Fibroblast of gingiva (primary cell): ENCODE measurements at regions not wholly inside any gene's neighbourhood (a gene's known extent, or its start where the extent isn't known, plus 50 kb on each side); places are given as distances from the start of the nearest gene placed in this dataset.

Source experiments
- DNase-seq: peaks from one replicate; pipeline ENCODE4 v3.0.0-alpha.2; 2011; ENCODE audit warnings: low read depth

- DNase-seq: no peak
Measured at GRCh38 chr11:128219731-128220120, 367.6 kb downstream of the ETS1 start.

GRCh38 chr11:128216198-128216597 lies 371.2 kb downstream of the ETS1 start:
- DNase-seq: no peak

DNA sequence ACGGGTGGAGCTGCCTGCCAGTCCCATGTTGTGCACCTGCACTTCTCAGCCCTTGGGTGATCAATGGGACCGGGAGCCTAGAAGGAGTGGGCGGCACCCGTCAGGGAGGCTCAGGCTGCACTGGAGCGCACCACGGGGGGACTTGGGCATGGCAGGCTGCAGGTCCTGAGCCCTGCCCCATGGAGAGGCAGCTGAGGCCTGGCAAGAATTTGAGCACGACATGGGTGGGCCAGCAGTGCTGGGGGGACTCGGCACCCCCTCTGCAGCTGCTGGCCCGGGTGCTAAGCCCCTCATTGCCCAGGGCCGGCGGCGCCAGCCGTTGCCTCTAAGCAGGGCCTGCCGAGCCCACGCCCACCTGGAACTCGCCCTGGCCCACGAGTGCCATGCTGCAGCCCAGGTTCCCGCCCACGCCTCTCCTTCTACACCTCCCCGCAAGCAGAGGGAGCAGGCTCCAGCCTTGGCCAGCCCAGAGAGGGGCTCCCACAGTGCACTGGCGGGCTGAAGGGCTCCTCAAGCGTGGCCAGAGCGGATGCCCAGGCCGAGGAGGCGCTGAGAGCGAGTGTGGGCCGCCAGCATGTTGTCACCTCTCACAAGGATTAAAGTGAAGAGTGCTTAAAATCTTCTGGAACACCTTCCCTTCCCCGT lies 372.0 kb downstream of the ETS1 start:
- DNase-seq: no peak

- no peak for DNase-seq
Measured at GRCh38 chr11:128214263-128214662, 373.1 kb downstream of the ETS1 start.

DNA sequence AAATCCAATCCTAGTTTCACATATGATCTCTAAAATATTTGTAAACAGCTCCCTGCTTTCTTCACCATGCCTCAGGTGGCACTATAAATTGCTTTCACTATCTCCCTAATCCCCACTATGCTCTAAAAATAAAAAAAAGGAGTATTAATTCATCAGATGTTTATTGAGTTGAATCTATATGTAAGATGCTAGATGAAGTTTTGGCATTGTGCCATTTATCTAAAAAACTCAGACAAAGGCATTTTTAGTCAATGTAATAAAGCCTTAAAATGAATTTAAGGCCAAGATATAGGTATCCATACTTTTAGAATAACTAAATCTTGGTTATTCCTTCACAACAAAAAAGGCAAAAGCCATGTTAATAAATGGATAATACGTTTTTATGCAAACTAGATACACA lies 373.9 kb downstream of the ETS1 start:
- no peak for DNase-seq

- no peak for DNase-seq
Measured at GRCh38 chr11:128212324-128212723, 375.0 kb downstream of the ETS1 start.

GRCh38 chr11:128210148-128210940 lies 377.0 kb downstream of the ETS1 start:
- peak; percentile 94 for DNase-seq

GRCh38 chr11:128209138-128209435 lies 378.3 kb downstream of the ETS1 start:
- DNase-seq: no peak

GRCh38 chr11:128208329-128209137 lies 378.8 kb downstream of the ETS1 start:
- DNase-seq: peak; percentile 95

GRCh38 chr11:128207861-128208321 lies 379.5 kb downstream of the ETS1 start:
- DNase-seq: peak; percentile 99

GRCh38 chr11:128206461-128206860 lies 380.9 kb downstream of the ETS1 start:
- no peak for DNase-seq

DNA sequence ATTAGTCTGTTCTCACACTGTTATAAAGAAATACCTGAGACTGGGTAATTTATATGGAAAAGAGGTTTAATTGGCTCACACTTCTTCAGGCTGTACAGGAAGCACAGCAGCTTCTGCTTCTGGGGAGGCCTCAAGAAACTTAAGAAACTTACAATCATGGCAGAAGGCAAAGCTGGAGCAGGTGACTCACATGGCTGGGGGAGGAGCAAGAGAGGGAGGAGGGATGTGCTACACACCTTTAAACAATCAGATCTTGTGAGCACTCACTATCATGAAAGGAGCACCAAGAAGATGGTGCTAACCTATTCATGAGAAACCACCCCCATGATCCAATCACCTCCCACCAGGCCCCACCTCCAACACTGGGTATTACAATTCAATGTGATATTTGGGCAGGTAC lies 381.6 kb downstream of the ETS1 start:
- no peak for DNase-seq

DNA sequence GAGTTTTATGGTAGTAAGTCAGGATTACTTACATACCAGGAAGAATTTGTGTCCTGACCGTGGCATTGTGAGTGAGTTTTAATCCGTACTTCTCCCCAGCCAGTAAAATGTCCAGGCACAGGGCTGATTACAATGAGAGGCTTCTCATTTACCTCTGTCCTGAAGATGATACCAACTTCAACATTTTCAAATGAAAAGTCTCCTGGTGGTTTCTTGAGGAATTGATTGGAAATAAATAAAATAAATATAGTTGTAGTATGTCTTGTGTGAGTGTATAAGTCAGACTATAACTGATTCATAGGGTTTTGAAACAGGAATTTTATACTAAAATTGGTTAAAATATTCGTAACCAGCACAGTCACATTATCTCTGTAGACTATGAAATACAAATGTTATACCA lies 382.5 kb downstream of the ETS1 start:
- no peak for DNase-seq

GRCh38 chr11:128201801-128202200 lies 385.6 kb downstream of the ETS1 start:
- no peak for DNase-seq

DNA sequence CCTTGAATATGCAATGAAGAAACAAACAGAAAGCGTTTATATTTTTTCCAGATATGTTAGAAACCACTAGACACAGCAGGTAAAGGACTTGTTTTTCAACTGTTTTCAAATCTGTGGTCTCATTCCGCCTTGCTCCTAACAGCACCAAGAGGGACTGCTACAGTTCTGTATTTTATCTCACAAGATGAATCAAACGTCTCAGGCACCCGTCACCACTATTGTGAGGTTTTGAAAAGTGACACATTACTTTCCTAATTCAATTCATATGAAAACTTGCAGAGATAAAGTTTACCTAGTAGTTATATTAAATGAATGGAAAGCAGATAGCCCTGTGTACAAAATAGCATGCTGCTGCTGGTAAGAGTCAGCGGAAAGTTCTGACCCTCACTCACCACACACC lies 386.3 kb downstream of the ETS1 start:
- DNase-seq: no peak

- DNase-seq: no peak
Measured at GRCh38 chr11:128200467-128200866, 386.9 kb downstream of the ETS1 start.

DNA sequence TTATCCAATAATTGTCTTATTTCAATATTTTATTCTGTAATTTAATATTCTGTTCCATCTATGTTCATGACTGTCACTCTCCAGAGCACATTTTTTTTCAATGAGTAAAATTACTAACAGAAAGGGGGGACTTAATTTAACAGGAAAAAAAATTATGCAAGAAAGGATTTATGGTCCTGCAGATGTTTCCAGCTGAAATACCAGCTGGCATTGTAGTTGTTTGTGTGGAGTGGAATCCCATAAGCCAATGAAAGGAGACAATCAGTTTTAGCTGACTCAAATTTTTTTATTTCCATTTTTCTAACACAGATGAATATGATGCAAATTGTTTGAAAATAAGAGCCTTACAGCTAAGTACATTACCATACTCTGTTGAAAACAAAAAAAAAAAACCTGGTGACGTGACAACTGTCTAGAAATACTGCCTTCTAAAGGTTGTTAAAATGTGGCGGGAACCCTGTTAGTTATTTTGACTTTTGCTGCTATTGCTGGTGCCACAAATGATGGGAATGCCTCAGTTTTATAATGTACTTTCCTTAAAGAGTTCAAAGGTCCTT lies 389.1 kb downstream of the ETS1 start:
- peak; percentile 24 for DNase-seq

DNA sequence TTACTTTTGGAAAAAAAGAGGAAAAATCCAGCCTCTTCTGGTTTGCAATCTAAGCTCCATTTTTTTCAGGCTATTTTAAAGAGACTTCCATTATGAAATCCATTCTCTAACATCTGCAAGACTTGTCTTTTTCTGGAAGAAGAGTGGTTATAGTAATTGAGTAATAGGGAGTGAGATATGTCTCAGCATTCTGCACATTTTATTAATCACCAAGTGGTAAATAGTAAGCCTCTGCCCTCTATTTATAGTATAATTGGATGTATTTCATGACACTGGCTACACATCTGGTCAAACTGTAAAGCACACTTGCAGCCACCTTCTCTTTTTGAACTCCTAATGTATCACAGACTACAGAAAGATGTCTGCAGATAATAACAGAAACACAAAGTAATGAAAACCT lies 391.1 kb downstream of the ETS1 start:
- DNase-seq: peak; percentile 89

GRCh38 chr11:128195756-128196155 lies 391.6 kb downstream of the ETS1 start:
- no peak for DNase-seq

GRCh38 chr11:128195057-128195751 lies 392.2 kb downstream of the ETS1 start:
- no peak for DNase-seq

DNA sequence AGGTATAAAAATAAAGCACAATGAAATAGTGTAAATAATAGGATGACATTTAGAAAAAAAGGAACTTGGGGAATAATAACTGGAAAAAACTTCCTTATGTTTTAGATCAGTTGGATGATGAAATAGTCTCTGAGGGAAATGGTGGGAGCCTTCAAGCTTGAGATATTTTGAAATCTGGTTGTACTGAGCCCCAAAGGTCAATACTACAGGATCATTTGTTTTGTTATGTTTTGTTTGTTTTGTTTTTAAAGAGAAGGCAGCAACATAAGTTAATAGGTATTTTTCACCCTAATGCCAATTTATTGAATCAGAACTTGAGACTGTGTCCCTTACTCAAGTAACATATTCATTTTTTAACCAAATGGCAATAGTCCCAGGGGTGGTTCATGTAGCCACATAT lies 393.1 kb downstream of the ETS1 start:
- peak; percentile 96 for DNase-seq

DNA sequence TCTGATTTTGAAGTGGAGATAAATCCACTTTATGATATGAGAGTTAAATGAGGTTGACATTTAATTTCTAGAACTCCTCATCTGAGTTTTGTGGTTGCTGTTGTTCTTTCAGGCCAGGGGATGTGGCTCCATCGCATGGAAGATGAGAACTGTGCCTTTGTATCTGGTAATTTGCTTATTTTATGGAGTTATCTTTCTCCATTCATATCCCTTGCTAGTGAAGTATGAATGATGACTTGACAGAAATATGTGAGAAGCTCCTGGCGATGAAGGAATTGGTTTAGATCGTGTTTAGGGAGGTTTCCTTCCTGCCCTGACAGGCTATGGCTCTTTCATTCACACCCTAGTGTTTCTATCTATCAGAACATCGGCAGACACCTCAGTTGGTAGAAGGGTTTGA lies 393.7 kb downstream of the ETS1 start:
- DNase-seq: no peak
